ENCODE measurements at regions not wholly inside any gene's neighbourhood (a gene's known extent, or its start where the extent isn't known, plus 50 kb on each side); places are given as distances from the start of the nearest gene placed in this dataset.

DNA sequence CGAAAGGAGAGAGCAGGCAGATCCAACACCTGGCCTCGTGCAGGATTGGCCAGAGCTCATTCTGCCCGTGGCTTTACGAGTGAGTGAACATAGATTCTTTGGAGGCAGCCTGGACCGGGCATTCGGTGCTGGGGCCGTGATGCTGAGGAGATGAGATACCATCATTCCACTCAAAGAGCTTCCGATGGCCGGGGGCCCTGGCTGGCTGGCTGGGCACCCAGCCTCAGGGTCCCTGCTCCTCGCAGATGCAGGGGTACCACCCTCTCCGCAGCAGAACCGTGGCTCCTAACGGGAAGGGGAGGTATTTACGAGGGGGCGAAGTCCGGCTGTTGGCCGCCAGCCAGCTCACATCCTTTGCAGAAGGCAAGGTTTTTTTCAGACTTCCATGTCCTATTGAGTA, 66.1 kb upstream of the FOXF1 start:
- TF ChIP-seq, protein P1, sequence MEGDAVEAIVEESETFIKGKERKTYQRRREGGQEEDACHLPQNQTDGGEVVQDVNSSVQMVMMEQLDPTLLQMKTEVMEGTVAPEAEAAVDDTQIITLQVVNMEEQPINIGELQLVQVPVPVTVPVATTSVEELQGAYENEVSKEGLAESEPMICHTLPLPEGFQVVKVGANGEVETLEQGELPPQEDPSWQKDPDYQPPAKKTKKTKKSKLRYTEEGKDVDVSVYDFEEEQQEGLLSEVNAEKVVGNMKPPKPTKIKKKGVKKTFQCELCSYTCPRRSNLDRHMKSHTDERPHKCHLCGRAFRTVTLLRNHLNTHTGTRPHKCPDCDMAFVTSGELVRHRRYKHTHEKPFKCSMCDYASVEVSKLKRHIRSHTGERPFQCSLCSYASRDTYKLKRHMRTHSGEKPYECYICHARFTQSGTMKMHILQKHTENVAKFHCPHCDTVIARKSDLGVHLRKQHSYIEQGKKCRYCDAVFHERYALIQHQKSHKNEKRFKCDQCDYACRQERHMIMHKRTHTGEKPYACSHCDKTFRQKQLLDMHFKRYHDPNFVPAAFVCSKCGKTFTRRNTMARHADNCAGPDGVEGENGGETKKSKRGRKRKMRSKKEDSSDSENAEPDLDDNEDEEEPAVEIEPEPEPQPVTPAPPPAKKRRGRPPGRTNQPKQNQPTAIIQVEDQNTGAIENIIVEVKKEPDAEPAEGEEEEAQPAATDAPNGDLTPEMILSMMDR (IDR thresholded peaks at IDR 0.05; ENCODE audit: low read depth, low read length, poor library complexity, severe bottlenecking) = no peak
- TF ChIP-seq EZH2phosphoT487 (IDR thresholded peaks at IDR 0.05; ENCODE audit: borderline replicate concordance, low read length) = no peak

Data from DOHH2 (cell line).